Dermis microvascular lymphatic vessel endothelial cell (primary cell): ENCODE measurements at regions not wholly inside any gene's neighbourhood (a gene's known extent, or its start where the extent isn't known, plus 50 kb on each side); places are given as distances from the start of the nearest gene placed in this dataset.
"Not testable (repeated sequence)": the region's sequence is repeated elsewhere in the genome, so short reads cannot be mapped to it uniquely, and the experiment has no call there.

ENCODE experiments used
- DNase-seq, 2 donors: peaks; one replicate each; pipeline versions ENCODE4 v3.0.0 to v3.0.0-alpha.2; 2010; ENCODE audit warnings: low read depth in 2 of 2

DNA sequence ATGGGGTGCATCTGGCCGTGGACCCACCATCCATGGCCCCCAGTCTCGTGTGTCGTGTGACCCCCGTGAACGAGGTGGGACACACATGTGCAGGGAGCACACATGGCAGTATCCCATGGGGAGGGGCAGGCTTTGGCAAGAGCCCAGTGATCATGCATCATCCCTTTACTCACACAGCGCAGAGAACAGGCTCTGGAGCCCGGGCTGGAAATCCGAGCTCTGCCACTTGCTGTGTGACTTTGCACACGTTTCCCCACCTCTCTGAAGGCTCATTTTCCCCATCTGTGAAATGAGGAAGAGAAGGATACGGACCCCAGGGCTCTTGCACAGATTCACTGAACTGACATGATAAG lies 119.9 kb downstream of the PHETA1 start:
- DNase-seq, result no peak

DNA sequence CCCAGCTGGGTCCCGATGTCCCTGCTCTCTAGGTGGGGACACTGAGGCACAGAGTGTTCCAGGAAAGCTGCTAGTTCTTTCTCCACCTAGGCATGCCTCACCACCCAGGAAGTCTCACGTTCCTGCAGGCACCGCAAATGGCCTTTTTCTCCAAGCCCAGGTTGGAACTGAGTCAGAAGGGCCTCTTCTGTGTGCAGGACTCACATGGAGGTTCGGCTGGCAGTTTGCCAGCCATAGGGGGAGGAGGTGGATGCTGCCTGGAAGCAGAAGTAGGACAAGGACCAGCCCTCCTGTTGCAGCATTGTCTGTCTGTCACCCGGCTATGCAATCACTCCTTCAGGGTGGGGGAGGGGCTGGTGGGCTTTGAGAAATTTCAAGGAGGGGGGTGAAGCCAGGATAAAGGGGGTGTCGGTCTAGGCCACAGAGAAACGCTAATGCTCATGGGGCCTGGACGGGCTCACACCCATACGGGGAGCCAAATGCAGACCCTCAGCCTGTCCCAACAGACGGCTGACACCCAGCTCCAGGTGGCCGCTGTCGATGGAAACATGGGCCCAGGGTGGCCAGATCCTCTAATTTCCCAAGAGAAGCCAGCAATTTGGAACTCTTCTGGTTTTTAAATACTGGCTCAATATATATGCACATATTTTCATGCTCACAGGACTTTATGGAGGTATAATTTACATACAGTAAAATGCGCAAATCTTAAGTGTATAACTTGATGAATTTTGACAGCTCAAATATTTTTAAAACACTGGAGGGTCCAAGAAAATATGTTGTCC lies 120.5 kb downstream of the PHETA1 start:
- DNase-seq, result no peak

DNA sequence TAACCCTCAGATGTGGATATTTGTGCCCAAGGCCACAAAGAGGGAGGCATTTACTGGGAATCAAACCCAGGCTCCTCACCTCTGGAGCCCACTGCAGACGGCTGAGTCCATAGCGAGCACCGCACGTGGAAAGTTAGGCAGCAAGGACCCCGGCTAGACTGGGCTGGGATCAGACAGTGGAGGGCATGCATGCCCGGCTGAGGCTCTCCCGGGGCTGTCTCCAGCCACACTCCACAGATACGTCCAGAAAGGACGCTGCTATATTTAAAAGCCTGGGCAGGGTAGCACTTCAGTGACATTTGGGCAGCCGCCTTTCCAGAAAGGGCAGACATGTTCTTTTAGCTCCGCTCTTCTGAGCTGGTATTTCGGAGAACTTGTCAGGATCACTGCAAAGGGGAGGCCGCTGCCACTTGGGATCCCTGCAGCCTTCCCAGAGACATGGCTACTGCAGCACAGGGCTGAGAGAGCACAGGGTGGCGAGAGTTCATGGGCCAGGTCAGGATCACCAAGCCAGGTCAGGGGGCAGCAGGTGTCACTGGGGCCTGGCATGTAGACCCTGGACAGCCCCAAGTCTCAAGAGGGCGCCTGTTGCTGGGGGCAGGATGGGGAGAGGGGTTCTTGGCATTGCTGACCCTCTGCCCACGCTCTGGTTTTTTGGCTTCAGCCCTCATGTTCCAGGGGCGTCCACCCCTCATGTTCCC lies 121.7 kb downstream of the PHETA1 start:
- DNase-seq, result no peak

DNA sequence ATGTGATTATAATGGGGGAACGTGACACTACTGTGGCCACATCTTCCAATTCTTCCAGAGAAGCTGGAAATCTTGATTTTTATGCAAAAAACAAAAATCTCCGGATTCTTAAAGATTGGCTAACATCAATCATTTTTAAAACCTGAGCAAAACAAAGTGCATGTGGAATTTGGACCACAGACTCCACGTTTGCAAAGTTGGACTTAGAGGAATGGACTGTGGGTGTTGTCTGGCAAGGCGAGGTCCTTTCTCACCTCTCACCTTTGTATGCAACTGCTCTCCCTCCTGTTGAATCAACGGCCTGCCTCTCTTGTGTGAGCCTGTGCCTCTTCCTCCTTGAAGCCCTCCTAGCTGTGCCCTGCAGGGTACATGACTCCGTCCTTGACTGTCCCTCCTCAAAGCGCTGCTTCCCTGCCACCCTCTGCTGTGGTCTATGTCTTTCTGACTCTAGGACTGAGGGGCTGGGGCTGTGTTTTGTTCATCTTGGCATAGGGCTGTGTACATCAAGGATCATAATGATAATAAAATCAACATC lies 122.4 kb downstream of the PHETA1 start:
- DNase-seq, result no peak

DNA sequence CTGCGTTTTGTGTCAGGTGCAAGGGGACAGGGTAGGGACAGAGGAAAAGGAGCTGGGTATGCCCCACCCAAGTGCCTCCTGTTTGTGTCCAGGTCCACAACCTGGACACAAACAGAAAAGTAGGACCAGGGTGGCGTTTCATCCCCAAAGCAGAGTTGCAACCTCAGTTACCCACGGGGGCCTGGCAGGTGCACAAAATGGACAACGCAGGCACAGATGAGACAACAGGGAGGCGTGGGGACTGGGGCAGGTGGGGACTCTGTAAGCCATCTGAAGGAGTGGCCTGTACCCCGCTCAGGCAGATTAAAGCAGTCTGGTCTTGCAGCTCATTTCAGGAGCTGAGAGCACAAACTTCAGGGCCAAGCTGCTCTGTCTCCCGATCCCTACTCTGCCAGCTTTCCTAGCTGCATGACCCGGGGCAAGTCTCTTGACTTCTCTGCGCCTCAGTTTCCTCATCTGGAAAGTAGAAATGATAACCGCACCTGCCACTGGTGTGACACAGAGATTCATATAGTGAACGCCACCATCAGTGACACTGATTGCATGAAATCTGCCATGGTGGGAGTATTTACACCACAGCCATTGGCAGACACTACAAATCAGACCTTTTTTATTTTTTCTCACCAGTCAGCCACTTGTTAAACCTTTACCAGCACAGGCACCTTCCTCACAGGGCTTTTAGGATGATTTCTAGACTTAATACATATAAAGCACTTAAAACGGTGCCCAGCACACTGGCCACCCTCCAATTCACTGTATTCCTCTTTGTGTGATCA lies 123.0 kb downstream of the PHETA1 start:
- DNase-seq, result no peak

DNA sequence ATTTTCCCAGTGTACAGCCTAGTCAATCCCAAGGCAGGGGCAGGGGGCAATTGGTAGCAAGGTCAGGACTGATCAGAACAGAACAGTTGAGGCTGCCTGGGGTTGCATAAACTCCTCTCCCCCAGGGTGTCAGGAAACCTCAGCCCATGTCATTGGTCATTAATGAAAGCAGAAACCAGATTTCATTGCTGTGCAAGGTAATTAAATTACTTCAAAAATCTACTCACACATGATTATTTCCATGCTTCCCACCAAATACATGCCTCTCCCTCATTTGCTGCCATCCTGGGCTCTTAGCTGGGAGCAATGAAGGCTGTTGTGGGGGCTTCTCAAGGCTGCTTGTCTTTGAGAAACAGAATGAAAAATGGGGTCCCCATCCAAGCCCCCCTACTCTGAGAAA lies 124.2 kb downstream of the PHETA1 start:
- DNase-seq, result no peak

DNA sequence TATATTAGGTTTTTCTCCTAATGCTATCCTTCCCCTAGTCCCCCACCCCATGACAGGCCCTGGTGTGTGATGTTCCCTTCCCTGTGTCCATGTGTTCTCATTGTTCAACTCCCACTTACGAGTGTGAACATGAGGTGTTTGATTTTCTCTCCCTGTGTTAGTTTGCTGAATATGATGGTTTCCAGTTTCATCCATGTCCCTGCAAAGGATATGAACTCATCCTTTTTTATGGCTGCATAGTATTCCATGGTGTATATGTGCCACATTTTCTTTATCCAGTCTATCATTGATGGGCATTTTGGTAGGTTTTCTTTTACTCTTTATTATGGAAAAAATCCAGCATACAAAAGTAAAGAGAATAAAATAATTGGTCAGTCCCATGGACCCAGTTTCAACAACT lies 126.1 kb downstream of the PHETA1 start:
- DNase-seq, result not testable (repeated sequence)

DNA sequence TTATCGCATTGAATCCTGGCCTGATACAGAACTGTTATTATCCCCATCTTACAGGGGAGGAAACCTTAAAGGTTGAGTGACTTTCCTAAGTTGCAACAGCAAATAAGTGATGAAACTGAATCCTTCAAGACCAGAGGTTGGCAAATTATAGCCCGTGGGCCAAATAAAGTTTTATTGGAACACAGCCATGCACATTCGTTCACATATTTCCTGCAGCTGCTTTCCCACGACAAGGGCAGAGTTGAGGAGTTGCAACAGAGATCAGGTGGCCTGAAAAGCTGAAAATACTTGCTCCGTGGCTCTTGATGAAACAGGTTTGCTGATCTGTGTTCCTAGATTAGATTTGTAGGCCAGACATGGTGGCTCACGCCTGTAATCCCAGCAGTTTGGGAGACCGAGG lies 126.7 kb downstream of the PHETA1 start:
- DNase-seq, result no peak

DNA sequence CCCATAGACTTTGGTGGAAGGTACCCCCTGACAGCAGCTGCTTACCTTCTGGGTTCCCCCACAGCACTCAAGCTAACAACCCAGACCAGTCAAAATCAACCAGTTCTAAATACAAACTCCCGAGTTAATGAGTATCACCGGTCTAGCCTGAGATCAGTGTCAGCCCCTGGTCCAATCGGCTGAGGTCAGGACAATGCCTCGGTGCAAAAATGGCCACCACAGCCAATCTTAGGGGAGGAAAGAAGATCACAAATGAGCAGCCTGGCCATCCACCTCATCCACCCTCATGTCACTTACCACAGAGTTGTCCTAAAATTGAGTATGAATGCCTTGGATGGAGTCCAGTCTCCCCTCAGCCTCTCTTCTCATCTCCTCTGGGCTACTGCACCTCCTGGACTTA lies 128.5 kb downstream of the PHETA1 start:
- DNase-seq, result no peak

DNA sequence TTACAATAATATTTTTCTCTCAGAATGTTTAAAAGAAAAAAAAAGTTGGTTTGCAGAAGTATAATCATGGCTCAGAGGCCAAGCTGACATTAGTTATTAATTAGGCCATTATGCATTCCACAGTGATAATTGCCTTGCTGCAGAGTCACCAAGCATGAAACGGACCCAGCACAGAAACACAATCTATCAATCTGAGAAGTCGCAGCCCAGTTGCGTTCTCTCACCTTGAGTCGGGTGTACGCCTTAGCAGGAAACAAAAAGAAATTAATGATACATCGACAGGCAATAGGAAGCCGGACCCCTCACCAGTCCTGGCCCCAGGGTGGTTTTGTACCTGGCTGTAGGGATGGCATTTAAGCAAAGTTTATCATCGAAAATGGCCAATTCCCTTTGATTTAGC lies 129.7 kb downstream of the PHETA1 start:
- DNase-seq, result no peak

DNA sequence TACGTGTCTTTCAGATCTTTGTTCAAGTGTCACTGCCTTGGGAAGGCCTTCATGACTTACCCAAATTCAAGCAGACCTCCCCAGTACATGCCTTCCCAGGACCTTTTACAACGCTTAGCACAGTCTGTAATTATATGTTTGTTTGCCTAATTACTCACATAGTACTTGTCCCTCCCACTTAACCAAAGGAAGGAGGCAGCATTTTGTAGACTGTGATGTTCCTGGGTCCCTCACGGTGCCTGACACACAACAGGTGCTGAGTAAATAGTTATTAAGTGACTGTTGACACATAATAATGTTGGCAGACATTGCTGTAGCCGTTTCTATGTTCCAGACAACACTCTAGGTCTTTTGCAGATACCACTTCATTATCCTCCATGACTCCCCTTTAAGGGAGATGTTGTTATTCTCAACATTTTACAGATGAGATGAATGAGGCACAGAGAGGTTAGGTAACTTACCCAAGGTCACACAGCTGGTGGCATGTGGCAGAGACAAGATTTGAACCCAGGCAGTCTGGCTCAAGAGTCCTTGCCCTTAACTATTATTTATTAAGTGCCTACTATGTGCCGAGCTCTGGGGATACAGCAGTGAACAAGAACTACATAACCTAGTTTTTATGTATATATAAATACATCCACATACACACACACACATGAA lies 130.7 kb downstream of the PHETA1 start:
- DNase-seq, result no peak

DNA sequence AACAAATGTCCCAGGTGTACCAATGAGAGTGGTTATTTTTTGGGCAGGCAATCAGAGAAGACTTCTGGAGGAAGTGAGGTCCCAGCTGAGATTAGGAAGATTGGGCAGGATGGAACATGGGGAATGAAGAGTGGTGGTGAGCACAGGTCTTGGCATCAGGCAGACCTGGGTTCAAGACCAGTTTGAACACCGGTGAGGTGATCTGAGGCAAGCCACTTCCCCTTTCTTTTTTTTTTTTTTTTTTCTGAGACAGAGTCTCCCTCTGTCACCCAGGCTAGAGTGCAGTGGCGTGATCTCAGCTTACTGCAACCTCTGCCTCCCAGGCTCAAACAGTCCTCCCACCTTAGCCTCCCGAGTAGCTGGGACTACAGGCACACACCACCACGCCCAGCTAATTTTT lies 134.4 kb downstream of the PHETA1 start:
- DNase-seq, result not testable (repeated sequence)

DNA sequence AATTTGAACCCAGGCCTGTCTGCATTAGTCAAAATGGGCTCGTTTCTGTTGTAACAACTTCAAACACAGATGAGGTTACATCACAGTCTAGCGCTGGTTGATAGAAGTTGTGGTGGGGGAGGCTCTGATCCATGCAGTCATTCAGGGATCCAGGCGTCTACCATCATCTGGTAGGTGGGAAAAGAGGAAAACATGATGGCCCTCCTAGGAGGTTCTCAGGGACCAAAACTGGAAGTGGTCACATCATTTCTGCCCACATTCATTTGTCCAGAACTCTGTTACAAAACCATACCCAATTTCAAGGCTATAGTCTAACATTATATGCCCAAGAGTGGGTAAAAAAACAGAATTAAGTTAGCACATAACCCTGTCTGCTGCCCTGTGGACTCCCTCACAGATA lies 135.1 kb downstream of the PHETA1 start:
- no peak for DNase-seq

DNA sequence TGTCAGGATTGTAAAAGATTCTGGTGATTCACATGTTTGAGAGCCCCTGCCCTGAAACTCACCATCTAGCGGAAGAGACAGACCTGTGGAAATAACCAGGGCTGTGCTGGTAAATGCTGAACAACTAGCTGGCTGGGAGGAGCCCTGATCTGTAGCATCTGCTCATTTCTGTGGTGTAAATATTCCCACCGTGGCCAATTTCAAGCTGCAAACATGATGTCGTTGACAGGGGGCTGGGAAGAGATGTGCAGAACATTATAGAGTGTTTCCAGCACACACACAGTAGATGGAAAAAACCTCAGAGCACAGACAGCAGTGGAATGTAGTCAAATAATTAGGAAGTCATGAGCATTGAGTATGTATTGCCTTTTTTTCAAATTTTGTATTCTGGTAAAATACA lies 138.2 kb downstream of the PHETA1 start:
- DNase-seq, result no peak

DNA sequence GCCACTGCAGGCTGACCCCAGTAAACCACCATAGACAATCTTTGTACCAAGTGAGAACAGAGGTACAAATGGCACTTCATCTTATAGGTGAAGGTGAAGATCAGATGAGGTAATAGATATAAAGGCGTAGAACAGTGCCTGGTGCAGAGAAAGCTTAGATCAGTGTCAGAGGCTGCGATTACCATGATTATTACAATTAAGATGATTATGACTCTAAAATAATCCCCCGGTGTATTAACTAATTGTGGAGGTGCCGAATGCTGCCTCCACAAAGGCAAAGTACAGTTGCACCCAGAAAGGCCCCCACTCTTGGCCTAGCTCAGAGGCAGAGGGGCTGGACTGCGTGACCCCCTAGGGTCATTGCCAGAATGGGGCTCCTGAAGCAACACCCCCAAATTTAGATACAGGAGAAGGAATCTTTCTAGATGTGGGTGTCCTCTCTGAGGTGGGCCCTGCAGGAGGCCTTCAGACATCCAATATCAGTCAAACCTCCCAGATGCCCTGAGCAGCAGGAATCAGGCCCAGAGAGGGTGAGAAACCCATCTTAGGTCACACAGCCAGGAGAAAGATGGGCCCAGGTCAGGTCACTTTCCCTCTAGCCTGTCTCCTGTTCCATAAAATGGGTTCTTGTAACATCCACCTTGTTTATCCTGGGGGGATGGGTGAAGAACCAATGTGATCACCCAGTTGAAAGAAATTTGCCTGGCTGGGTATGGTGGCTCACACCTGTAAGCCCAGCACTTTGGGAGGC lies 139.8 kb downstream of the PHETA1 start:
- DNase-seq, result no peak

DNA sequence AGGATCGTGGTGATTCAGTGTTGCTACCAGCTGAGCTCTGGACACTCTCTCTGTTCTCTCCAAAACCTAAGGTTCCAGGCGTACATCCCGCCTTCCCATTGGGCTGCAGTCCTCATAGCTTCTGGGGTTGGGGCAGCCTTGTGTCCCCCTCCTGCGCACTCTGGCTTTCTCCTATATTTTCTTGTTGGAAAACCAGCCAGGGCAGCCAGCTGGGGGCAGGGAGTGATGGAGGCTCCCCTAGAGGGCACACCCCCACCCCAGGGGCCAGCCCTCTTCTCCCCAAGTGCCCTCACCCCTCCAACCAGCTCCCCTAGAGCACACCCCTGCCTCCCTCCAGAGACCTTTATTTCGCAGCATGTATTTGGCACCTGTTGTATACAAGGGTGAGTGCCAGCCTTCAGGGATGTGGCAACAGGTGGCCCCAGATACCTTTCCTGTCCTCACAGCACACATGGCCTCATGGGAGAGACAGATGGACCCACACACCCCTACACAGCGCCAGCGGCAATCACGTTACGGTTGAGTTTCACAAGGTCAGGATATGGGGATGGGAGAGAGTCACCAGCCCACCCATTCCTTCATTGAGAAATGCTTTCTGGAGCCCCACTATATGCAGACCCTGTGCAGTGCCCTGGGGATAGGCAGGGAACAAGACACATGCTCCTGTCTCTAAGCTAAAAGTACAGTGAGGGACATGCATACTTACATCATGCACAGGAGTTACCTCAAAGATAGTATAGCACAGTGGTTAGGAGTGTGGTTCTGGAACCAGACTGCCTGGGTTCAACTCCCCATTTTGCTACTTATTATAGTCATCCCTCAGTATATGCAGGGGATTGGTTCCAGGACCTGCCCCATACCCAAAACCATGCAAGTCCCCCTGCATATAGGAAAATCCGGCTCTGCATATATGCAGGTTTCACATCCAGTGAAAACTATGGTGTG lies 141.1 kb downstream of the PHETA1 start:
- no peak for DNase-seq

DNA sequence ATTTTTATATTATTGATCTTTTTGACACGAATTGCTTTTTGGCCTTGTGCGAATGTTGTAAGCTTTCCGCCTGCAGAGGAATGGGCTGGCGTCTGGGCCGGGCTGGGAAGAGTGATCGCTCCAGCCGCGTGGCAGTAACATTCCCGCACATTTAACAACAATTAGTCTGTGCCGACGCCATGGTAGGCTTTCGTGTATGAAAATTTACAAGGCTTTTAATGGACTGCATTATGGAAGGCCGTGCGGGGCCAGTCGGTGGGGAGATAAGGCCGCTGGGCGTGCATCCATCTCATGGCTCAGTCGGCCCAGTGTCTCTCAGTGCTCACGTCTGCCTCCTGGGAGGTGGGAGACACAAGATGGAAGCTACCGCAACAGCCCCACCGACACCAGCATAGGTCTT lies 142.2 kb downstream of the PHETA1 start:
- no peak for DNase-seq

DNA sequence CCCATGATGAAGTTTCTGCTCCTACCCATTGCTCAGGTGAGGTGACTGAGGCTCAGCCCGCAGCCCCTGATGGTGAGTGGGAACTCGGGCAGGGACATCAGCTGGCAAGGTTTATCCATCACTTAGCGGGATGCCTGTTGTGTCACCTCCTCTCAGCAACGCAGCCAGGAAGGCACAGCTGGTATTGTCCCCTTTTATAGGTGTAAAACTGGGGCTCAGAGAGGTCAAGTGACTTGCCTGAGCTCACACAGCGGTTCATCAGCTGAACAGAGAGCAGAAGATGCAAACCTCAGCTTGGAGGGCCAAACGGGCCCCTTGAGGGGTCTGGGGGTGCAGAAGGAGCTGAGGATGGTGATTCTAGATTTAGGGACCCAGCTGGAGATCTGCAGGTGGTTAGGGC lies 143.6 kb downstream of the PHETA1 start:
- DNase-seq, result no peak

DNA sequence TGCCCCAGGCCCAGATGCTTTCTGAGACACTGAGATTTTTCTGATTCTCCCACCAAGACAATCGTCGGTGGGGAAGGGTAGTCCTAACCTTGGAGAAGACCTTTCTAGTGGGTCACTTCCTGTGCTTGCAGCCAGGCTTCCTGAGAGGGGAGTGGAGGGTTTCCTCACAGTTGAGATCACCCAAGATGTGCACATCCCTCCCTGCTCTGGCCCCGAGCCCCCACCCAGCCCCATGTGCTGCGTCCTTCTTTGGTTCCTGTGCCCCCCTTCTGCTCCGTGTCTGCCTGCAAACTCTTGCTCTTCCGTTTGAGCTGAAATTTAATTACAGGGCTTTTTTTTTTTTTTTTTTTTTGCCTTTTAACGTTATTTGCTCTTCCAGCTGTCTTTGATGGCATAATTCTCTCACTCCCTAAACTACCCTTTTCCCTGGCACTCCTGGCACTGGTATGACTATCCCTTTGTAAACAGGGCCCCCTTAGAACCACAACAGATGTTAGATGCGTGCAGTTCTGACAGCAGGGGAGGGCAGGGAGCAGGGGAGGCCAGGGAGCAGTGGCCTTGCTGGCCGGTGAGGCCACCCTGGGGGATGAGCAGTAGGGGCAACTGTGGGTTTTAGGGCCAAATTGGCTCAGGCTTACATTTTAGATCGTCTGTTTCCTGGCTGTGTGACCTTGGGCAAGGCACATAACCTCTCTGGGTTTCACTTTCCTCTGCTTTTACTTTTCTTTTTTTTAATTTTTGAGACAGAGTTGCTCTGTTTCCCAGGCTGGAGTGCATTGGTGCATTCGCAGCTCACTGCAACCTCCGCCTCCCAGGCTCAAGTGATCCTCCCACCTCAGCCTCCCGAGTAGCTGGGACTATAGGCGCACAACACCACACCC lies 144.5 kb downstream of the PHETA1 start:
- no peak for DNase-seq
